IPS DF 6.9 (cell line): ENCODE measurements at regions not wholly inside any gene's neighbourhood (a gene's known extent, or its start where the extent isn't known, plus 50 kb on each side); places are given as distances from the start of the nearest gene placed in this dataset.

Experiments used
- DNase-seq: peaks from one replicate; pipeline ENCODE4 v3.0.0-alpha.2; 2013; ENCODE audit warnings: low read depth, low spot score
- H3K27ac ChIP-seq: one replicate; pipeline ENCODE4 v1.5.1; 2013; ENCODE audit warnings: low read length, control low read depth
- H3K27me3 ChIP-seq: 2 replicates; pipeline ENCODE4 v1.6.1; 2013; ENCODE audit warnings: mild to moderate bottlenecking, low read length; ENCODE audit not compliant: control insufficient read depth, insufficient read depth
- H3K36me3 ChIP-seq: 2 replicates; pipeline ENCODE4 v1.6.1; 2013; ENCODE audit warnings: low read length; ENCODE audit not compliant: control insufficient read depth, insufficient read depth
- H3K4me1 ChIP-seq: 2 replicates; pipeline ENCODE4 v1.6.1; 2013; ENCODE audit warnings: low read length; ENCODE audit not compliant: control insufficient read depth, insufficient read depth
- H3K4me3 ChIP-seq: 2 replicates; pipeline ENCODE4 v1.5.1; 2013; ENCODE audit warnings: mild to moderate bottlenecking, low read length
- H3K9me3 ChIP-seq: 2 replicates; pipeline ENCODE4 v1.6.1; 2013; ENCODE audit warnings: low read length, inconsistent platforms; ENCODE audit not compliant: control insufficient read depth, insufficient read depth
- WGBS: extraction: QIAGEN DNeasy Blood & Tissue Kit; methylation state at CpG from one replicate; pipeline ENCODE4 v1.1.7; 2013; ENCODE audit warnings: mixed read lengths, missing lambda C conversion rate; ENCODE audit not compliant: insufficient read length, insufficient coverage; 5-methylcytosine and 5-hydroxymethylcytosine counted together

DNA sequence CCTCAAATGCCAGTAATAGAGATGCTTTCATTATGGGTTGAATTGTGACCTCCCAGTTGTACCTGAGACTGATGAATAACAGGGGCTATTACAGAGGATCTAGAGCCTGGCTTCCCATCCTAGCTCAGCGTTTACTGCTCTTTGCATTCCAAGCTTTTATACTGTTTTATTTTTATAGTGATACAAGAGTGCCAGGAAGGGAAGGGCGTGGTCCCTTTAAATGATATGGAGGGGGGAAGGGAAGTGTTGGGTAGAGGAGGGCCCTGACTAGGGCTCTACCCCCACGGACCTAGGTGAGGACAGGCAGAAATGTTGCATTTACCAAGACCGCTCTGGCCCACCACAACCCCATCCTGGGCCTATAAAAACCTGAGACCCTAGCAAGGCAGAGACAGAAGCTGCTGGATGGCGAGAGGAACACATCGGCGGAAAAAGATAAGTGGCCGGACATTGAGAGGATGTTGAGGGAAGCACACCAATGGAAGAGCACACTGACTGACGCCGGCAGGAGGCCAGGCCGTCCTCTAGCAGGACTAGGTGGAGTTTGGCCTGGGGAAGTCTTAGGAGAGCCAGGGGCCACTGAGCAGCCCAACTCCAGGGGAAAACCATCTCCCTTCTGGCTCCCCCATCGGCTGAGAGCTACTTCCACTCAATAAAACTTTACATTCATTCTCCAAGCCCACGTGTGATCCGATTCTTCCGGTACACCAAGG is 1025.9 kb downstream of the TTLL7 start:
- WGBS: no CpG with 5 or more reads among the region's 15 CpGs
- no peaks in the 10 kb centered on the region for H3K27me3 ChIP-seq

DNA sequence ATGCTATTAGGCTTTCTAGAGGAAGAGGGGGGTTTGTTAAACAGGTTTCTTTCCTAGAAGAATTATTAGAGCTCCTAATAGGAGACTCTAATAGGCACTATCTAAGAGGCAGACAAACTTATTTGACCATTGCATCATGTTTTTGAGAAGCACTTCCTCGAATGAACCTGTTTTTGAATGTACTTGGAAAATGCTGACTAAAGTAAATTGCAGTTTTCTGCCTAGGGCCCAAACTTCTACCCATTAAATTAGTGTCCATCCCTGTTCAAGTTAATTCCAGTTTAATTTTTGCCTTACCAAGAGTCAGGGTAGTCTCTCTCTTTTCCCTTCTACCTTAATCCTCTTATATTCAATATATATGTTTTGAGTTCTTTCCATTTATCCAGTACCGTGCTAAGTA is 1029.6 kb downstream of the TTLL7 start:
- Histone ChIP-seq H3K4me3 (no peak overlapping the region), H3K27ac (no peak overlapping the region), H3K9me3 (no peaks in the 10 kb centered on the region), H3K27me3 (no peaks in the 10 kb centered on the region), H3K36me3 (no peaks in the 10 kb centered on the region), H3K4me1 (no peaks in the 10 kb centered on the region; the same call in 1 of the 2 replicates)
- WGBS: no CpG with 5 or more reads among the region's 2 CpGs
- no peak for DNase-seq

More for the DNA sequence above, 1025.9 kb downstream of the TTLL7 start:
- DNase-seq: no peak
- Histone ChIP-seq H3K36me3 (no peaks in the 10 kb centered on the region), H3K27ac (no peak overlapping the region), H3K4me1 (peaks cover 2% of the 10 kb centered on the region; the same call in 1 of the 2 replicates), H3K4me3 (no peak overlapping the region), H3K9me3 (no peaks in the 10 kb centered on the region)

DNA sequence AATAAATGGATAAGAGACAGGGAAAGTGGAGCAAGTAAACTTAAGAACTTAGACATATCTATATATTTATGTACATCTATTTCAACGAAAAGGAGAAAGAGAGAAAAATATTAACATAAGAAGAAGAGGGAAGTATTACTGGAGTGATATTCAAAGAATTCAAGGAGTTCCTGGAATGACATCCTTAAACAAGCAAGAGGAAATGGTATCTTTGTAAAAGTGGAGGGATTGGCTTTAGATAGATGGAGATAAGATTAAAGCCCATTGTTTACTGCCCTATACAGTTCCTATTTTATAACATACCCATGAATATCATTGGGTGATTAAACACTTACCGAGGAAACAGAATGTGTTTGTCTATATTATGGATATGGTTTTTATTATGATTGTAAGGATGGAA is 1036.3 kb downstream of the TTLL7 start:
- H3K36me3 ChIP-seq: no peaks in the 10 kb centered on the region
- no peak overlapping the region for H3K27ac ChIP-seq
- no peak for DNase-seq
- no peaks in the 10 kb centered on the region for H3K9me3 ChIP-seq
- 100% methylated on average over 1 of the region's 2 CpGs for WGBS
- H3K4me1 ChIP-seq: no peaks in the 10 kb centered on the region
- H3K27me3 ChIP-seq: no peaks in the 10 kb centered on the region
- no peak overlapping the region for H3K4me3 ChIP-seq

DNA sequence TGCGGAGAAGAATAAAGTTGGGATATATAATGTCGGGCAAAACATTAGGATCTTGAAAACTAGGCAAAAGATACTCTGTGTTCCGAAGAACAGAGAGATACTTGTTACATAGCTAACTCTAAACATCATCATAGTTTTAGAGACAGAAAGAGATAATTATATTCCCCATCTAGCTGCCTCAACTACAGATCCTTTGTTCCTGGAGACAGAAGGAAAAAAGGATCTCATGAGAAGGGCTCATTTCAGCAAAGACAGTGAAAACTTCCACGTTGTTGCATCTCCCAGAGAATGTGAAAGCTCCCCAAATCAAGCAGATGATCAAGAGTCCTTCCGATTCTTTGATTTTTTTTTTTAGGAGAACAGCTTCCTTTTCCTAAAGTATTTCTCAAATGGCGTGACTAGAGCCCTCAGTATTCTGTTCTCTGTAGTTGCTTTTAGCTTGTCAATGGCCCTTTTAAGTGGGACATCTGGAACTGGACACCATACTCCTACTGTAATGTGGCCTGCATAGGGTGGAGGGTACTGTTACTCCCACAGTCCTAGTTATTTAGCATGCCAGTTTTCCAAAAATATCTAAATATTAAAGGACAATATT is 1048.2 kb downstream of the TTLL7 start:
- Histone ChIP-seq H3K9me3 (no peaks in the 10 kb centered on the region), H3K4me1 (no peaks in the 10 kb centered on the region), H3K4me3 (no peak overlapping the region), H3K27ac (no peak overlapping the region), H3K27me3 (no peaks in the 10 kb centered on the region), H3K36me3 (no peaks in the 10 kb centered on the region)
- DNase-seq: no peak
- WGBS: no CpG with 5 or more reads among the region's 6 CpGs

DNA sequence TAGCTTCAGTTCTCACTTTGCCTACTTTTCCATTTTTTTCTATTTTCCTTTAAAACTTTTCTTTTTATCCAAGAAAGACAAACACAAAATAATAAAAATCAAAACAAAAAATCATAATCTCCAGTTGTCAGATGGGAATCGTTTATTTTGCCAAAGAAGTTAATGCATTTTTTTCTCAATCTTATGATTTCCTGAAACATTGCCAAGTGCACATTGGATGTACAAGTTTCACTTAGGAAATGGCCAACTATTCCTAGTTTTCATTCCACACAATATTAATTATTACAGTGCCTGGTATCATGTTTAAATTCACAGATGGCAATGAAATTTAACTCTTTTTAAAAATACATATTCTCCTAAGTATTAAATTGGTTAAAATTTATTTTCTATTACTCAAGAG is 1050.5 kb downstream of the TTLL7 start:
- Histone ChIP-seq H3K4me3 (no peak overlapping the region), H3K9me3 (no peaks in the 10 kb centered on the region), H3K4me1 (no peaks in the 10 kb centered on the region), H3K36me3 (no peaks in the 10 kb centered on the region), H3K27me3 (no peaks in the 10 kb centered on the region), H3K27ac (no peak overlapping the region)
- DNase-seq: no peak
- WGBS: no CpG with 5 or more reads among the region's 1 CpG

DNA sequence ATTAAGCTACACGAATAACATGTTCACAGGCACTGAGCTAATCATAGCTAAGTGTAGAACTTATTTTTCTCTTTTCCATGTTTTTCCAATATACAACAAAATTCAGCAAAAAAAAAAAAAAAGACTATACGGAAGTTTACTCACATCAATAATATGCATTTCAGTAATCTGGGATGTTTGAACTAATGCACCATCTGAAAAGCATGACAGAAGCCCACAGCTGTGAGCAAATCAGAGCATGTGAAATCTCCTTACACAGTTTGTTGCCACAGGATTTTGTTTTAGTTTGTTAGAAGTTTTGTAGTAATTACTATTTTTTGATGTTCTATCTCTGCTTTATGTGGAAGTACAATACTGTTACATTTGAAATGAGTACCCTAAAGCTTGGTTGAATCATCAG is 1051.7 kb downstream of the TTLL7 start:
- H3K27me3 ChIP-seq: no peaks in the 10 kb centered on the region
- H3K4me1 ChIP-seq: no peaks in the 10 kb centered on the region
- no peaks in the 10 kb centered on the region for H3K36me3 ChIP-seq
- DNase-seq: no peak
- no CpG with 5 or more reads among the region's 2 CpGs for WGBS
- no peak overlapping the region for H3K27ac ChIP-seq
- H3K9me3 ChIP-seq: no peaks in the 10 kb centered on the region
- H3K4me3 ChIP-seq: no peak overlapping the region

DNA sequence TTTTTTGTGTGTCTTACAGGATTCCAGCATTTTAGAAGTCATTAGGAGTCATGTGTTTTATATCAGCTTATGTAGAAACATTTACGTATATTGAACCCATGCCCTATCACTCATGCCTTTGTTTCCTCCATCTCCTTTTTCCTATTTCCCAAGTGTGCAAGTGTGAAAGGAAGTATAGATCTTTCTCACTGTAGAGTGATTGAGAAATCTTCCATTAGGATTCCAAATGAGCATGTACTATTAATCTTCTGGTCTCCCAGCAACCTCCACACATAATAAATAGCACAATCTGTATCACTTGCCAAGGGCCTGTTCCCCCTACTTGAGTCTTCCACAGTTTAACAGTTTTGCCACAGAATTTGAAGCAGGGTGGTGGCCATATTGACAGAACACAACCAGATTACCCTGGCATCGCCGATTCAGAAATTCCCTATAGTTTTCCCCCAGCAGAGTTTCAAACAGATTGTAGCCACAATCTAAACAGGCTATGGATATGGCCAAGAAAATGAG is 1052.8 kb downstream of the TTLL7 start:
- Histone ChIP-seq H3K4me1 (no peaks in the 10 kb centered on the region), H3K4me3 (no peak overlapping the region), H3K27me3 (no peaks in the 10 kb centered on the region), H3K9me3 (no peaks in the 10 kb centered on the region), H3K36me3 (no peaks in the 10 kb centered on the region), H3K27ac (no peak overlapping the region)
- no peak for DNase-seq
- no CpG with 5 or more reads among the region's 3 CpGs for WGBS

DNA sequence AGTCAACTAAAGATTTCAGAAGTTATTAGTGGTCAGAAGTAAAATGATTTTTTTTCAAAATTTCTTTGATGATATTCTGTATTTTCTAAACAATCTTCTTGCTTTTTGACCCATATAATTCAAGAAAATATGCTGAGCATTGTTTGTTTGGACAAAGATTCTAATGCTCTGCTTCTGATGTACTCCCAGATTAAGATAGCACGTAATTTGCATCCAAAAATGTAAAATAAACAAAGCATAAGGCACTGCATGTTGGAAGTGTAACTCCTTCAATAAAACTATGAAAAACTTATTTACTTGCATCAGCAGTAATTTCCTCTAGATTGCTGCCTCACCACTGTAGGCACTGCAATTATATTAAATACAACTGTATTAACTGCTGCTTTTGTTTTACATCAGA is 1054.1 kb downstream of the TTLL7 start:
- Histone ChIP-seq H3K9me3 (no peaks in the 10 kb centered on the region), H3K4me1 (no peaks in the 10 kb centered on the region), H3K27ac (no peak overlapping the region), H3K36me3 (no peaks in the 10 kb centered on the region), H3K4me3 (no peak overlapping the region), H3K27me3 (no peaks in the 10 kb centered on the region)
- WGBS: no CpG with 5 or more reads among the region's 1 CpG
- DNase-seq: no peak

DNA sequence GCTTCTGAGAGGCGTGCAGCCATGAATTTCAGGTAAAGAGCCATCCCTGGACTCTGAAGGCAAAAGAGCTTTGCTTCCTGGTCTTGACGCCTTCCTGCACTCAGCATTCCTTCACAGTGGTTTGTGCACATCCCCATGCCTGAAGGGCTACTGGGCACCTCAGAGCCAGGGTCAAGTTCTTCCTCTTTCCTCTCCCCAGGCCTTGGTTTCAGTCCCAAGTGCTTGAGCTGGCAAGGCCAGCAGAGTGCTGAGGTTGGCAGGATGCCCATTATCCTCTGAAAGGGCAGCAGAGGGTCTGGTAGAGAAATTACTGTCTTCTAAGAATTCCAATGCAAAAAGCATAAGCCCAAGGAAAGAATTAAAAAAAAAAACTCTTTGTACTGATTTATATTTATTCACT is 1064.9 kb downstream of the TTLL7 start:
- Histone ChIP-seq H3K4me1 (no peaks in the 10 kb centered on the region), H3K27ac (no peak overlapping the region), H3K9me3 (no peaks in the 10 kb centered on the region), H3K4me3 (no peak overlapping the region), H3K36me3 (no peaks in the 10 kb centered on the region), H3K27me3 (no peaks in the 10 kb centered on the region)
- no peak for DNase-seq
- WGBS: no CpG with 5 or more reads among the region's 2 CpGs

DNA sequence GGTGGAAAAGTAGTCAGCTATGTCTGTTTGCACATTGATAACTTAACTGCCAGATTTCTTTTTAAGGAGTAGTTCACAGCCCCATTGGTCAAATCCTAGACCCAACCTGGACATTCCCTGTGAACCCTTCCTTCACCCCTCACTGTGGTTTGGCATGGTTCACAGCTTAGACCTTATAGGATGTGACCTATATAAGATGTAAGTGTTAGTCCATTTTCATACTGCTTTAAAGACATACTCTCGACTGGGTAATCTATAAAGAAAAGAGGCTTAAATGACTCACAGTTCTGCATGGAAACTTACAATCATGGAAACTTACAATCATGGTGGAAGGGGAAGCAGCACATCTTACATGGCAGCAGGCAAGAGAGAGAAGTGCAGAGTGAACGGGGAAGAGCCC is 1066.2 kb downstream of the TTLL7 start:
- H3K9me3 ChIP-seq: no peaks in the 10 kb centered on the region

DNA sequence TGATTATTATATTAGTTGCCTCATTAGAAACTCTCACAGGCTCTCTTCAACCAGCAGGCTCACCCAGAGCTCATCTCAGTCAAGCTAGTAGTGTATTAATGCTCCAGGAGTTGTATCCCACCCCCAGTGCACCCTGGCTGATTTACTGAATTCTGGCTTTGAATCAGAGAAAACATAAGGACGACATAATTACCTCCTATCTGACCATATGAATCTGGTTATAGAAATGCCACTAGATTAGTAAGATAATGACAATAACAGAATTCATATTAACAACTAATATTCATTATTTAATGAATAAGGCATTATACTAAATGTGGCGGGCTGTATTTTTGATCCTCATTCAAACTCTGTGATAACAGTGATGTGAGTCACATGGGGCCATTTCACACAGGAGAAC is 1066.7 kb downstream of the TTLL7 start:
- H3K36me3 ChIP-seq: no peaks in the 10 kb centered on the region
- H3K27ac ChIP-seq: no peak overlapping the region
- no peak overlapping the region for H3K4me3 ChIP-seq
- no CpG with 5 or more reads among the region's 2 CpGs for WGBS
- H3K4me1 ChIP-seq: no peaks in the 10 kb centered on the region
- H3K27me3 ChIP-seq: no peaks in the 10 kb centered on the region
- H3K9me3 ChIP-seq: no peaks in the 10 kb centered on the region
- no peak for DNase-seq

More for the DNA sequence above, 1066.2 kb downstream of the TTLL7 start:
- no peaks in the 10 kb centered on the region for H3K4me1 ChIP-seq
- H3K27ac ChIP-seq: no peak overlapping the region
- no peaks in the 10 kb centered on the region for H3K27me3 ChIP-seq
- H3K4me3 ChIP-seq: no peak overlapping the region
- DNase-seq: no peak
- WGBS: no CpG with 5 or more reads among the region's 2 CpGs
- no peaks in the 10 kb centered on the region for H3K36me3 ChIP-seq
